HG03575 (cell line): ENCODE measurements at regions not wholly inside any gene's neighbourhood (a gene's known extent, or its start where the extent isn't known, plus 50 kb on each side); places are given as distances from the start of the nearest gene placed in this dataset.
"Not testable (repeated sequence)": the region's sequence is repeated elsewhere in the genome, so short reads cannot be mapped to it uniquely, and the experiment has no call there.

Experiments
- ATAC-seq: cut with Tn5 transposase; IDR thresholded peaks from one replicate; pipeline ENCODE4 v1.9.1; 2021; ENCODE audit not compliant: unreplicated experiment, insufficient number of reproducible peaks, low FRiP score; ENCODE audit errors: extremely low read depth

DNA sequence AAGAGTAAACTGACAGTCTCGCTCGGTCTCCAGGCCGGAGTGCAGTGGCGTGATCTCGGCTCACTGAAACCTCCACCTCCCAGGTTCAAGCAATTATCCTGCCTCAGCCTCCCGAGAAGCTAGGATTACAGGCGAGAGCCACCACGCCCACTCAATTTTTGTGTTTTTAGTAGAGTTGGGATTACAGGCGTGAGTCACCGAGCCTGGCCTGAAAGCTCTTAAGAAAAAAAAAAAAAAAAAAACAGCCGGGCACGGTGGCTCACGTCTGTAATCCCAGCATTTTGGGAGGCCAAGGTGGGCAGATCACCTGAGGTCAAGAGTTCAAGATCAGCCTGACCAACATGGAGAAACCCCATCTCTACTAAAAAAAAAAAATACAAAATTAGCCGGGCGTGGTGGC is 55.3 kb upstream of the THOC2 start:
- not testable (repeated sequence) for ATAC-seq

DNA sequence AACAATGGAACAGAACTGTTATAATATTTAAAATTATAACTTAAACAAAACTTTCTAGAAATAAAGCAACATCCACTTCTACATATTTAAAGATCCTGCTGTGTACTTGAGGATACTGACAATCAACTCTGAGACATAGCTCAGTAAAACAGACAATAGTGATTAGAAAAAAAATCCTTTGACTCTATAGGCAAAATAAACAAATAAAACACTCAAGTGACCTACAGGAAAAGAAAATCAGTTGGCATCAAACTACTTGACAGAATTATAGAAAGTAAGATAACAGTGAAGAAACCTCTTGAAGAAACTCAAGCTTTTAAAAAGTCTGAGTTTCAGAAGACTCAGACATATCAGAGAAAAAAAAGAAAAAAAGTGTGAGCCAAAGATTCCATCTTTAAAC is 55.9 kb upstream of the THOC2 start:
- ATAC-seq = no peak

DNA sequence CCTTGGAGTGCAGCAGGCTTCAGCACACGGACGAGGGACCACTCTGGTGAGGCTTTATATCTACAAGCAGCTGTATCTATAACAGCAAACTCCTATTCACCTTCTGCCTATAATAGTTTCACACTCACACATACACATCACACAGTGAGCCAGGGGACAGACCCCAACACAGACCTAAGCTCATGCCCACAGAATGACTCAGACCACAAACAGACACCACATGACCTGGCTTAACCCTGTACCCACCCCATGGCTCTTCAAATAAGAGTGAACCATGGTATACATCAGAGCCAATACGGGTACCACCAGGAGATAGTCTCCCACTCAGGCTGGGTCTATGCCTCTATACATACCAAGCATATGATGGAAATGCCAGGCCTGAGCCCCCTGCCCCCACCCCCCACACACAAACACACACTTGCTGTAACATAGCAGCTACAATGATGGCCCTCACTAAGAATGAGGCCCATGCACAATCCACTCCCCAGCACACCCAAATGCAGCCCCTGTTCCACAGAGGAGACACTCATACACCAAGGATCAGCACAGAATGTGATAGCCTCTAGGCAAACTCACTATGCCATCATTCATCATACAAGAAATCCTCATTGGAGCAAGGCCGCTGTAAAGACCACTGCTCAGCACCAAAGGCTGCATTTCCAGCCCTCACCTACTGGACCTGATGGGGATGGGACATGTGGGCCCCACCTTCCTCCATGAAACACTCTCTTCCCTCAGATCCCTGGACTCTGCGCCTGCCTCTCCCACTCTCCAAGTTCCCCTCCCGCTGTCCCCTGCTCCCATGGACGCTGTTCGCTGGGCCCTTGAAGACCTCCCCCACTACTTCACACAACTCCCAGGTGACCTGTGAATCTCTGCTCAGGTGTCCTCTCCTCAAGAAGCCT is 62.1 kb upstream of the XIAP start:
- ATAC-seq = no peak

DNA sequence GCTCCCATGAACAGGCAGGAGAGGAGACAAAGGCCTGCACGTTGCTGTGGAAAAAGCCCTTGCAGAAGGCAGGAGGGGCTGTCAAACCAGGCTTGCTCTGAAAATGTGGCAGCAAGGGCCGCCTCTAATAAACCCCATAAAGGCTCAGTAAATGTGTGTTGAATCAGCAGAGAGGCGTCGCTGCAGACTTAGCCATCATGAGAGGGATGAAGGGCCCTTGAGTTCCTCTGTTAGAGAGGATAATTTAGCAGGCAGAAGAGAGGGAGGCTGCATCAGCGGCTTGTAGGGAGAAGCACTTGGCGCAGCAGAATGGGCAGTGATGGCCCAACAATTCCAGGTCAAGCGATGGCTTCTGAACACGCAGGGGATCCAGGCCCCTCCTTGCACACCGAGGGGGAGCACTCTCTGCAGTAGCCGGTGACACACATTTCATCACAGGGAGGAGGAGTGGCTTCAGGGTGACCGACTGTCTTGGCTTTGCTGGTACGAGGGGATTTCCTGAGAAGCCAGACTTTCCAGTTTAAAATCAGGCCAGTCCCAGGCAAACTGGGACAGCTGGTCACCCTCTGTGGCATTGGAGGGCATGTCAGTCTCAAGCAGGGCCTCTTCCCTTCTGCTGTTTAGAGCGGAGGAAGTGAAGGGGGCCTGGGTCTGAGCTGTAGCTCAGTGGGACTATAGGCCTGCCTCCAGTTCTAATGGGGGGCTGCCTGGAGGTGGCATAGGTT is 61.0 kb upstream of the XIAP start:
- not testable (repeated sequence) for ATAC-seq

DNA sequence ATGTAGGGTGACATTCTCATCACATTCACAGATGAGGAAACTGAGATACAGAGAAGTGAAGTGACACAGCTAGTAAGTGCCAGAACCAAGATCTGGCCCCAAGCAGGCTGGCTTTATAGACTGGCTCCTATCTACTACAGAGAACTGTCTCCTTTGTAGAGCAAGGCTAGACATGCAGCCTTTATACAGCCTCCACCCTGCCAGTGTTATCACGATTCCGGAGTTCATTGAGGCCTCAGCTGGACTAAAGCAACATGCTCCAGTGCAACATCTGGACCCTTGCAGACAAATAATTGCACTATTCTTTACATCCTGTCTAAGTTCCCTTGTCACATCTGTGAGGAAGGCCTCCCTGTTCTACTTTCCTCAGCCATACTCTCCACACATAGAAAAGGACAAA is 58.0 kb upstream of the XIAP start:
- no peak for ATAC-seq

DNA sequence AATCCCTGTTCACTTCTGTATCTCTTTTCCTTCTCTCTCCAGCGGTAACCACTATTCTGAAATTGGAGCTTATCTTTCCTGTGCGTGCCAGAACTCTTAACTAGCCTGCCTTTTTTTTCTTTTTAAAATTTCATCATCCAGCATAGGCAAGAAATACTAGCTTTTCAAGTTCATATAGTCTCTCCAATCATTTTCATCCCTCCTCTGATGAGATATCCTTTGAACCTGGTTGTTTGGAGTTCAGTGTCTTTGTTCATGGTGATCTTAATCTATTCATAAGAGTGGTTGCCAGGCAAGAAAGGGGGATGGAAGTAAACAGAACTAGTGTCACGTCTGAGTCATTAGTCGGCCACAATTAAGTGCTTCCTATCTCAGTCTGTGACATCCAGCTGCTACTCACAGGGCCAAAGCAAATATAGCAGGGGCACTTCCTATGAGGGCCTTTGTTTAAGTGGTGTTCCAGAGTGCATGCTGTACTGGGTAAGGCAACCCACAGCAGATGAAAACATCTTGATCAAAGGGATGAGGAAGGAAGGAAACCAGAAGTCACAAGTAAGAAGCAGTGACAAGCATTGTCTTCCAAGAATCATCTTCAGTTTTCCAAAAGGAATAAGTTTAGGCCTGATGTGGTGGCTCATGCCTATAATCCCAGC is 56.4 kb upstream of the XIAP start:
- ATAC-seq = peak; percentile 48

DNA sequence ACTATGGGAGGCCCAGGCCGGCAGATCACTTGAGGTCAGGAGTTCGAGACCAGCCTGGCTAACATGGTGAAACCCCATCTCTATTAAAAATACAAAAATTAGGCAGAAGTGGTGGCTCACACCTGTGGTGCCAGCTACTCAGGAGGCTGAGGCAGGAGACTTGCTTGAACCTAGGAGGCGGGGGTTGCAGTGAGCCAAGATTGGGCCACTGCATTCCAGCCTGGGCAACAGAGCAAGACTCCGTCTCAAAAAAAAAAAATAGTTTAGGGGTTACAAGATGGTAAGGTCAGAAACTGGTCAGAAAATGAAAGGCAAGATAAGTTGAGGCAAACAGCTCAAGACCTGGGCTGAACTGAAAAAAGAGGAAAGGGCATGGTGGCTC is 55.9 kb upstream of the XIAP start:
- not testable (repeated sequence) for ATAC-seq

DNA sequence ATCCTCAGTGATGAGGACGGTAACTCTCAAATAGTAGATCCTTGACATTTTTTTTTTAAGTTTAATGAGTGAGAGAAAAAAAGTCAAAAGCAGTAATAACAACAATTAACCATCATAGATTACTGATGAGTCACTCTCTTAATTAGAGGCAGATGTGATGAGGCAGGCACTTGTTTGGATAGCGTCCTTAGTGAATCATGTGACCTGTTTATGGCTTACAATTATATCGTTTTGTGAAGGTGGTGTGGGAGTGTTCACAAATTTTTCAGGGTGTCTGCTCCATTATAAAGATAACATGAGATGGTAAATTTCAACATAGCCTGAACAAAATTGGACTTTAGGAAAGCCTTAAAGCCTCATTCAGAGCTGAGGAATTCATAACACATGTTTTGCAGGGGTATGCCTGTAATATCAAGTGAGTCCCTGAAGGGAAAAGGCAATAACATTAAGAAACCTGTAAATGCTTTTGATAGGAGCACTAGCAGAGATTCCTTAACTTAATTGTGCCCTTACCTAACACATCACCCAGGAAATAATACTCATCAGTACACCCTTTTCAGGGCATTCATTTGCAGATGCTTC is 51.9 kb upstream of the XIAP start:
- no peak for ATAC-seq

DNA sequence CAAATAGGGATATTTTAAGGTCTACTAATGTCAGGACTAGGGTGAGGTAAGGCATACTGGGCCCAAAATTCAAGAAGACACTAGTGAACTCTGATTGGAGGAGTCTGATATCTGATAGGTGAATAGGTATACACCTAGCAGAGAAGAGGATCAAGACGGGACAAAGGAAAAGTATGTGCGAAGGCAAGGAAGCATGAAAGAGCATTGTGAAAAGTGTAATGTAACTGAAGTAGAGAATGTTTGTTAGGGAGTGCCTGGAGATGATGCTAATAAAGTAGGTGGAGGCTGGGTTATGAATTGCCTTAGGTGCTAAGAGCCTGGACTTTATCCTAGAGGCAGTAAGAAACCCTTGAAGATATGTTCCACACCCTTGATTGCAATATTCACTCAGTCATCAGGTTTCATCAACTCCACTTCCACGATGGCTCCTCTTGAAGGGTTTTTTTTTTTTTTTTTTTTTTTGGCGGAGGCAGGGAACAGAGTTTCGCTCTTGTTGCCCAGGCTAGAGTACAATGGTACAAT is 49.9 kb upstream of the XIAP start:
- no peak for ATAC-seq
